Liver (tissue), 3 donors: ENCODE measurements at regions not wholly inside any gene's neighbourhood (a gene's known extent, or its start where the extent isn't known, plus 50 kb on each side); places are given as distances from the start of the nearest gene placed in this dataset.

Experiments
- GABPA ChIP-seq, 2 donors: IDR thresholded peaks in 1 of 2; conservative IDR thresholded peaks in 1 of 2; 2 replicates each; pipeline ENCODE4 v1.6.1; 2016; ENCODE audit warnings: antibody characterized with exemption in 2 of 2, mild to moderate bottlenecking in 1 of 2, moderate library complexity in 1 of 2
- NR2F2 ChIP-seq: IDR thresholded peaks from 2 replicates; pipeline ENCODE4 v1.6.1; 2016; ENCODE audit warnings: antibody characterized with exemption
- RAD21 ChIP-seq, 2 donors: IDR thresholded peaks; 2 replicates each; pipeline ENCODE4 v1.6.1; 2016; ENCODE audit warnings: antibody characterized with exemption in 2 of 2, mild to moderate bottlenecking in 2 of 2
- SP1 ChIP-seq: IDR thresholded peaks from 2 replicates; pipeline ENCODE4 v1.6.1; 2018; ENCODE audit warnings: antibody characterized with exemption, mild to moderate bottlenecking
- TAF1 ChIP-seq: conservative IDR thresholded peaks from 2 replicates; pipeline ENCODE4 v1.6.1; 2016; ENCODE audit warnings: antibody characterized with exemption, mild to moderate bottlenecking
- TF ChIP-seq, protein P1 (sequence below): fragments of 150-350 bp; IDR thresholded peaks from 2 replicates; pipeline ENCODE4 v1.5.1; 2017; ENCODE audit warnings: improper control_type of control experiment, low read depth, low read length; ENCODE audit not compliant: missing input control
- TF ChIP-seq, protein P2 (sequence below): IDR thresholded peaks from 2 replicates; pipeline ENCODE4 v1.6.1; 2016; ENCODE audit warnings: antibody characterized with exemption
- donor health status: healthy.
- donor health status: healthy.

DNA sequence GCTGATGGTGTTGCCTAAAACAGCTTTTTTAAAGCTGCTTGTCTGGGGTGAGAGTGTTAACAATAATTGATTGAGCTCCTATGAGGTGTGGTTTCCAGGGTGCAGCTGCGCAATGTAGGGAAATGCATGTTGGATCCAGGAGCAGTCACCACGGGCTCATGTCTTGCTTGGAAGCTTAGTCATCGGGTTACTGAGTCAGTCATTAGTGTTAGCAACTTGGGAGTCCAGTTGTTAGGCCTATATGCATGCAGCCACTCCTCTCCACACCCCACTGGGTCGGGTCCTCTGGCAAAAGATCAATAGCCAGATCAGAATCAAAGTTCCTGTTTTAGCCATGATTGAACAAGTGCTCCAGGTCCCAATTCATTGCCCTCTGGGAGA lies 271.7 kb upstream of the CHD6 start:
- TF ChIP-seq, protein P1, sequence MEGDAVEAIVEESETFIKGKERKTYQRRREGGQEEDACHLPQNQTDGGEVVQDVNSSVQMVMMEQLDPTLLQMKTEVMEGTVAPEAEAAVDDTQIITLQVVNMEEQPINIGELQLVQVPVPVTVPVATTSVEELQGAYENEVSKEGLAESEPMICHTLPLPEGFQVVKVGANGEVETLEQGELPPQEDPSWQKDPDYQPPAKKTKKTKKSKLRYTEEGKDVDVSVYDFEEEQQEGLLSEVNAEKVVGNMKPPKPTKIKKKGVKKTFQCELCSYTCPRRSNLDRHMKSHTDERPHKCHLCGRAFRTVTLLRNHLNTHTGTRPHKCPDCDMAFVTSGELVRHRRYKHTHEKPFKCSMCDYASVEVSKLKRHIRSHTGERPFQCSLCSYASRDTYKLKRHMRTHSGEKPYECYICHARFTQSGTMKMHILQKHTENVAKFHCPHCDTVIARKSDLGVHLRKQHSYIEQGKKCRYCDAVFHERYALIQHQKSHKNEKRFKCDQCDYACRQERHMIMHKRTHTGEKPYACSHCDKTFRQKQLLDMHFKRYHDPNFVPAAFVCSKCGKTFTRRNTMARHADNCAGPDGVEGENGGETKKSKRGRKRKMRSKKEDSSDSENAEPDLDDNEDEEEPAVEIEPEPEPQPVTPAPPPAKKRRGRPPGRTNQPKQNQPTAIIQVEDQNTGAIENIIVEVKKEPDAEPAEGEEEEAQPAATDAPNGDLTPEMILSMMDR, result no peak
- no peak for TF ChIP-seq NR2F2
- TF ChIP-seq RAD21 (IDR thresholded peaks at IDR 0.05), result no peak
- no peak for TF ChIP-seq SP1
- TF ChIP-seq TAF1, result no peak
- TF ChIP-seq, protein P2, sequence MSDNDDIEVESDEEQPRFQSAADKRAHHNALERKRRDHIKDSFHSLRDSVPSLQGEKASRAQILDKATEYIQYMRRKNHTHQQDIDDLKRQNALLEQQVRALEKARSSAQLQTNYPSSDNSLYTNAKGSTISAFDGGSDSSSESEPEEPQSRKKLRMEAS, result no peak
- TF ChIP-seq GABPA (IDR thresholded peaks at IDR 0.05 in 1 of 2, conservative IDR thresholded peaks at IDR 0.05 in 1 of 2), result no peak
